Progenitor cell of endocrine pancreas (in vitro differentiated cells): ENCODE measurements at regions not wholly inside any gene's neighbourhood (a gene's known extent, or its start where the extent isn't known, plus 50 kb on each side); places are given as distances from the start of the nearest gene placed in this dataset.

Experiments used
- DNase-seq: peaks from one replicate; pipeline ENCODE4 v3.0.0; 2021; ENCODE audit warnings: low spot score; ENCODE audit not compliant: unreplicated experiment
- H3K27ac Mint-ChIP-seq: 2 replicates; pipeline ENCODE4 v1.8.0; 2021; ENCODE audit warnings: mild to moderate bottlenecking, moderate library complexity, mixed read lengths
- H3K27me3 Mint-ChIP-seq: 2 replicates; pipeline ENCODE4 v1.8.0; 2021; ENCODE audit warnings: mixed read lengths
- H3K36me3 Mint-ChIP-seq: 2 replicates; pipeline ENCODE4 v1.8.0; 2022; ENCODE audit warnings: mixed read lengths; ENCODE audit not compliant: insufficient read depth
- H3K4me1 Mint-ChIP-seq: 2 replicates; pipeline ENCODE4 v1.8.0; 2021; ENCODE audit warnings: low read depth, mixed read lengths
- H3K4me3 Mint-ChIP-seq: 2 replicates; pipeline ENCODE4 v1.8.0; 2021; ENCODE audit warnings: low read depth, mild to moderate bottlenecking, moderate library complexity, mixed read lengths
- H3K9me3 Mint-ChIP-seq: 2 replicates; pipeline ENCODE4 v1.8.0; 2021; ENCODE audit warnings: low read depth, mixed read lengths
- CTCF ChIP-seq: fragments of 200-600 bp; sonication (generic); IDR thresholded peaks from one replicate; pipeline ENCODE4 v1.5.0; 2021; ENCODE audit warnings: antibody characterized with exemption, mild to moderate bottlenecking; ENCODE audit not compliant: unreplicated experiment

GRCh38 chr2:201962774-201963562 lies 70.7 kb upstream of the FZD7 start:
- H3K4me1 Mint-ChIP-seq: peaks cover 12% of the 10 kb centered on the region
- H3K27me3 Mint-ChIP-seq: peaks cover 6% of the 10 kb centered on the region
- no peak for DNase-seq
- no peak overlapping the region for H3K4me3 Mint-ChIP-seq
- H3K36me3 Mint-ChIP-seq: no peaks in the 10 kb centered on the region
- no peak overlapping the region for H3K27ac Mint-ChIP-seq
- TF ChIP-seq CTCF: no peak
- H3K9me3 Mint-ChIP-seq: no peaks in the 10 kb centered on the region

DNA sequence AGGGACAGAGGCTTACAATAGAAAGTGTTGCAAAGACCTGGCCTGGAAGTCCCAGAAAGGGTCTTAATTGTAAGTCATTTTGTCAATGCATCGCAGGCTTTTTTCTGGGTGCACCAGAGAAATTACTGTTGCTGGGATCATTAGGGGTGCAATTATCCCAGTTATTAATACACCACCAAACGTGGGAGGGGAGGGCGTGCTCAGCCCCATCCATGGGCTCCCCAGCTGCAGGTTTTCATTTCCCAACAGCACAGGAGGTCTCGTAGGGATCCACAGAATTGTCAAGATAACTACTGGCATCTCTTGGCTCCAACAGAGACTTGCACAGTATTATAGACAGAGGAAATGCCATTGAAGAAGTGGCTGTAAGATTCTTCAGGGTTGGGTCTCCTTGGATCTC lies 69.6 kb upstream of the FZD7 start:
- no peak overlapping the region for H3K27ac Mint-ChIP-seq
- no peak overlapping the region for H3K4me3 Mint-ChIP-seq

GRCh38 chr2:201964631-201965206 lies 68.9 kb upstream of the FZD7 start:
- Mint-ChIP-seq H3K27me3 (peaks cover 6% of the 10 kb centered on the region), H3K4me3 (no peak overlapping the region), H3K9me3 (no peaks in the 10 kb centered on the region), H3K36me3 (no peaks in the 10 kb centered on the region), H3K4me1 (peaks cover 21% of the 10 kb centered on the region), H3K27ac (no peak overlapping the region)
- no peak for DNase-seq
- TF ChIP-seq CTCF: no peak

More for the DNA sequence above, 69.6 kb upstream of the FZD7 start:
- no peak for TF ChIP-seq CTCF
- Mint-ChIP-seq H3K36me3 (no peaks in the 10 kb centered on the region), H3K27me3 (peaks cover 6% of the 10 kb centered on the region), H3K9me3 (no peaks in the 10 kb centered on the region), H3K4me1 (peaks cover 18% of the 10 kb centered on the region)
- DNase-seq: no peak

DNA sequence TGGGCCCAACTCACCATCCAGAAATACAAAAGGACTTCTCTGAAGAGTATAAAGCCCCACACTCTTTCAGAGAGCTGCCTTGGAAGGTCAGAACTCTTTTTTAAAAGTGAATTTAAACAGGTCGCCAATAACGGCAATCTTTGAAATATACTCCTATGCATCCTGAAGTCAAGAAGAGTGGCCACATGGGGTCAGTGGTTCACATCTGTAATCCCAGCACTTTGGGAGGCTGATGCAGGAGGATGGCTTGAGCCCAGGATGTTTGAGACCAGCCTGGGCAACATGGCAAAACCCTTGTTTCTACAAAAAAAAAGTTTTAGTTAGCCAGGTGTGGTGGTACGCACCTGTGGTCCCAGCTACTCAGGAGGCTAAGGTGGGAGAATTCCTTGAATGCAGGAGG lies 68.1 kb upstream of the FZD7 start:
- TF ChIP-seq CTCF: no peak
- DNase-seq: no peak
- Mint-ChIP-seq H3K27me3 (peaks cover 3% of the 10 kb centered on the region), H3K36me3 (no peaks in the 10 kb centered on the region), H3K4me1 (peaks cover 21% of the 10 kb centered on the region), H3K9me3 (no peaks in the 10 kb centered on the region), H3K27ac (no peak overlapping the region), H3K4me3 (no peak overlapping the region)

DNA sequence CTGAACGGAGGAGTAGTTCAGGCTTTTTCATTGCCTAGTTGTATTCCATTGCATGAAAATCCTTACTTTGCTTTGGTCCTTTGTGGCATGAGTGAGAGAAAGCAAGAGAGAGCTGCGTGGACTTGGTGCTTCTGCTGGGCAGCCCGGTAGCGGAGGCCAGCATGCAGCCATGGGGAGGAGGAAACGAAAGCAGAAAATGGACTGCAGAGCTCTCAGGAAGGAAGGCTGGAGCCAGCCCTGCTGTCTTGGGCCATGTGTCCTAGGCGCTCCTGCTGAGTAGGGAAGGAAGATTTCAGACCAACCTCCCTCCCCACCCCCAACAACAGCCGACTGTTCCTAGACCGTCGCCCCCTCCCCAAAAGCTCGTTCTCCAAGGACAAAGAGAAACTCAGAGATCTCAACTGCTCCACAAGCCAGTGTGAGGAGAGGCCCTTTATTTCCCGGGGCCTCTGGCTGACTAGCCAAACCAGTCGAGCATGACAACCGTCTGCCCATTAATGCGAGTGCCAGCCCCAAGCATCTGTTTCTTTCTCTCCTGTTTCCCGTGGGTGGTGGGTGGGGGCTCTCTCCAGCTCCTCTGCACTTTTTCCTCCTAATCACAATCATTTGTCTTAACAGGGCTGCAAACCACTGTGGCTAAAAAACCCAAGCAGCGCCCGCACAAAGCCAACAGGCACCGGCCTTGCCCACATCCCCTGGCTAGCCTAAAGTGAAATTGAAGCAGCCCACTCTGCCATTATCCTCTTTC lies 66.8 kb upstream of the FZD7 start:
- H3K4me1 Mint-ChIP-seq: peaks cover 21% of the 10 kb centered on the region
- H3K36me3 Mint-ChIP-seq: no peaks in the 10 kb centered on the region
- H3K4me3 Mint-ChIP-seq: no peak overlapping the region
- DNase-seq: no peak
- no peaks in the 10 kb centered on the region for H3K9me3 Mint-ChIP-seq
- TF ChIP-seq CTCF: no peak
- H3K27me3 Mint-ChIP-seq: no peaks in the 10 kb centered on the region
- peak overlapping the region; percentile 89 for H3K27ac Mint-ChIP-seq
